Neural cell (in vitro differentiated cells): ENCODE measurements at regions not wholly inside any gene's neighbourhood (a gene's known extent, or its start where the extent isn't known, plus 50 kb on each side); places are given as distances from the start of the nearest gene placed in this dataset.

ENCODE experiments used
- H2AFZ ChIP-seq: fragments of 200-600, 300-800 bp; sonication (generic), shearing (Covaris generic); 2 replicates; pipeline ENCODE4 v1.6.0; 2014; ENCODE audit warnings: low read depth, mild to moderate bottlenecking, antibody characterized with exemption, low read length, moderate library complexity
- H3F3A ChIP-seq: fragments of 200-600 bp; shearing (Covaris generic); 2 replicates; pipeline ENCODE4 v1.6.1; 2016; ENCODE audit warnings: mild to moderate bottlenecking, moderate library complexity, mixed read lengths, antibody characterized with exemption, low read length; ENCODE audit not compliant: insufficient read depth, poor library complexity, severe bottlenecking
- H3K27ac ChIP-seq: fragments of 200-600, 300-800 bp; sonication (generic), shearing (Covaris generic); 2 replicates; pipeline ENCODE4 v1.5.1; 2014; ENCODE audit warnings: mild to moderate bottlenecking, low read length, moderate library complexity
- H3K27me3 ChIP-seq: fragments of 300-800, 200-600 bp; sonication (generic), shearing (Covaris generic); 2 replicates; pipeline ENCODE4 v1.6.0; 2014; ENCODE audit warnings: mild to moderate bottlenecking, low read depth, low read length, moderate library complexity; ENCODE audit not compliant: insufficient read depth
- H3K36me3 ChIP-seq: fragments of 300-800, 200-600 bp; sonication (generic), shearing (Covaris generic); 2 replicates; pipeline ENCODE4 v1.5.1; 2014; ENCODE audit warnings: mild to moderate bottlenecking, antibody characterized with exemption, low read length, moderate library complexity; ENCODE audit not compliant: insufficient read depth
- H3K4me2 ChIP-seq: fragments of 300-800, 200-600 bp; sonication (generic), shearing (Covaris generic); 2 replicates; pipeline ENCODE4 v1.6.0; 2014; ENCODE audit warnings: mild to moderate bottlenecking, low read length
- H3K4me3 ChIP-seq: fragments of 300-800, 200-600 bp; sonication (generic), shearing (Covaris generic); 2 replicates; pipeline ENCODE4 v1.5.1; 2014; ENCODE audit warnings: mild to moderate bottlenecking, low read length, moderate library complexity
- H3K79me2 ChIP-seq: fragments of 200-600 bp; shearing (Covaris generic); replicated peaks from 2 replicates; pipeline ENCODE4 v1.6.0; 2014; ENCODE audit warnings: mild to moderate bottlenecking, low read length, moderate library complexity; ENCODE audit not compliant: insufficient read depth
- H3K9ac ChIP-seq: fragments of 300-800, 200-600 bp; sonication (generic), shearing (Covaris generic); 2 replicates; pipeline ENCODE4 v1.6.1; 2016; ENCODE audit warnings: mild to moderate bottlenecking, low read length, mixed read lengths
- H3K9me2 ChIP-seq: fragments of 200-600 bp; shearing (Covaris generic); 2 replicates; pipeline ENCODE4 v1.6.1; 2016; ENCODE audit warnings: mild to moderate bottlenecking, low read length, mixed read lengths; ENCODE audit not compliant: insufficient read depth
- H3K9me3 ChIP-seq: fragments of 200-600, 300-800 bp; sonication (generic), shearing (Covaris generic); 2 replicates; pipeline ENCODE4 v1.6.1; 2016; ENCODE audit warnings: mild to moderate bottlenecking, mixed run types, low read length, moderate library complexity, mixed read lengths
- H4K20me1 ChIP-seq: fragments of 200-600 bp; shearing (Covaris generic); 2 replicates; pipeline ENCODE4 v1.6.1; 2016; ENCODE audit warnings: mild to moderate bottlenecking, mixed run types; ENCODE audit not compliant: insufficient read depth
- CTCF ChIP-seq: fragments of 450-650 bp; IDR thresholded peaks from 2 replicates; pipeline ENCODE4 v1.5.1; 2014; ENCODE audit warnings: antibody characterized with exemption, mild to moderate bottlenecking, moderate library complexity; ENCODE audit not compliant: poor library complexity, severe bottlenecking
- EP300 ChIP-seq: fragments of 450-650 bp; conservative IDR thresholded peaks from 2 replicates; pipeline ENCODE4 v1.6.1; 2014; ENCODE audit warnings: antibody characterized with exemption, mild to moderate bottlenecking, moderate library complexity; ENCODE audit not compliant: poor library complexity, severe bottlenecking
- EZH2 ChIP-seq: fragments of 200-600, 300-800 bp; shearing (Covaris generic), sonication (generic); IDR thresholded peaks from 2 replicates; pipeline ENCODE4 v1.6.1; 2014; ENCODE audit warnings: antibody characterized with exemption, low read length, borderline replicate concordance, mild to moderate bottlenecking; ENCODE audit not compliant: insufficient read depth, poor library complexity, severe bottlenecking
- MXI1 ChIP-seq: fragments of 450-650 bp; conservative IDR thresholded peaks from 2 replicates; pipeline ENCODE4 v1.6.1; 2014; ENCODE audit warnings: antibody characterized with exemption, mild to moderate bottlenecking; ENCODE audit not compliant: poor library complexity, severe bottlenecking
- POLR2AphosphoS5 ChIP-seq: IDR thresholded peaks from 2 replicates; pipeline ENCODE4 v1.6.1; 2012
- RAD21 ChIP-seq: fragments of 450-650 bp; conservative IDR thresholded peaks from 2 replicates; pipeline ENCODE4 v1.6.1; 2014; ENCODE audit warnings: antibody characterized with exemption, mild to moderate bottlenecking, moderate library complexity
- REST ChIP-seq: IDR thresholded peaks from 2 replicates; pipeline ENCODE4 v1.6.1; 2012; ENCODE audit warnings: borderline replicate concordance
- SMC3 ChIP-seq: fragments of 450-650 bp; conservative IDR thresholded peaks from 2 replicates; pipeline ENCODE4 v1.6.1; 2014; ENCODE audit warnings: antibody characterized with exemption, mild to moderate bottlenecking, moderate library complexity; ENCODE audit not compliant: poor library complexity
- TAF1 ChIP-seq: IDR thresholded peaks from 2 replicates; pipeline ENCODE4 v1.6.1; 2012; ENCODE audit warnings: low read depth

- no peak overlapping the region for H3K4me2 ChIP-seq
- H2AFZ ChIP-seq: no peak overlapping the region
- no peaks in the 10 kb centered on the region for H4K20me1 ChIP-seq
- H3K9ac ChIP-seq: no peak overlapping the region
- H3K27ac ChIP-seq: no peak overlapping the region
- H3K4me3 ChIP-seq: no peak overlapping the region
- no peaks in the 10 kb centered on the region for H3K36me3 ChIP-seq
- no peaks in the 10 kb centered on the region for H3K79me2 ChIP-seq
- no peaks in the 10 kb centered on the region for H3F3A ChIP-seq
- TF ChIP-seq CTCF (no peak), RAD21 (no peak), EP300 (no peak), MXI1 (no peak), TAF1 (no peak), SMC3 (no peak)
- H3K9me2 ChIP-seq: no peaks in the 10 kb centered on the region
- no peaks in the 10 kb centered on the region for H3K27me3 ChIP-seq
- no peaks in the 10 kb centered on the region for H3K9me3 ChIP-seq
Measured at GRCh38 chr12:107446476-107446875, 239.1 kb upstream of the PWP1 start.

- no peaks in the 10 kb centered on the region for H3K79me2 ChIP-seq
- no peaks in the 10 kb centered on the region for H3K9me2 ChIP-seq
- H3K27me3 ChIP-seq: no peaks in the 10 kb centered on the region
- H3K4me3 ChIP-seq: no peak overlapping the region
- no peaks in the 10 kb centered on the region for H3K36me3 ChIP-seq
- no peak overlapping the region for H3K9ac ChIP-seq
- no peak overlapping the region for H3K4me2 ChIP-seq
- no peak overlapping the region for H2AFZ ChIP-seq
- H3K27ac ChIP-seq: no peak overlapping the region
- no peaks in the 10 kb centered on the region for H3K9me3 ChIP-seq
- H3F3A ChIP-seq: no peaks in the 10 kb centered on the region
- H4K20me1 ChIP-seq: no peaks in the 10 kb centered on the region
- TF ChIP-seq CTCF: no peak
- TF ChIP-seq TAF1: no peak
- no peak for TF ChIP-seq SMC3
- no peak for TF ChIP-seq POLR2AphosphoS5
- TF ChIP-seq EZH2: no peak
- TF ChIP-seq REST: no peak
- no peak for TF ChIP-seq MXI1
- no peak for TF ChIP-seq RAD21
- TF ChIP-seq EP300: no peak
Measured at GRCh38 chr12:107447336-107447735, 238.3 kb upstream of the PWP1 start.
